Breast epithelium (tissue), 3 donors: ENCODE measurements at regions not wholly inside any gene's neighbourhood (a gene's known extent, or its start where the extent isn't known, plus 50 kb on each side); places are given as distances from the start of the nearest gene placed in this dataset.

Experiments used
- CTCF ChIP-seq, 3 donors: fragments of 450-650 bp; IDR thresholded peaks; one replicate each; pipeline ENCODE4 v1.5.1; 2016 to 2017; ENCODE audit warnings: antibody characterized with exemption in 3 of 3, mild to moderate bottlenecking in 3 of 3, moderate library complexity in 3 of 3
- POLR2A ChIP-seq: fragments of 450-650 bp; IDR thresholded peaks from one replicate; pipeline ENCODE4 v1.6.1; 2016; ENCODE audit warnings: antibody characterized with exemption, mild to moderate bottlenecking, moderate library complexity

GRCh38 chr6:119669221-119669620 is 319.7 kb upstream of the MAN1A1 start:
- TF ChIP-seq POLR2A = no peak
- TF ChIP-seq CTCF (IDR thresholded peaks at IDR 0.05) = no peak
